Liver (tissue), 8 donors: ENCODE measurements at regions not wholly inside any gene's neighbourhood (a gene's known extent, or its start where the extent isn't known, plus 50 kb on each side); places are given as distances from the start of the nearest gene placed in this dataset.

Experiments used
- DNase-seq: peaks from one replicate; pipeline ENCODE4 v3.0.0-alpha.2; 2017; ENCODE audit warnings: low spot score
- H3K27ac ChIP-seq, 2 donors: one replicate each; pipeline ENCODE4 v1.7.0; 2013; ENCODE audit warnings: inconsistent platforms in 2 of 2, low read length in 2 of 2, control low read depth in 1 of 2, low read depth in 1 of 2, mild to moderate bottlenecking in 1 of 2
- H3K27me3 ChIP-seq, 4 donors: one replicate each; pipeline versions ENCODE4 v1.6.1 to v1.7.0; 2013; ENCODE audit warnings: low read length in 3 of 4, inconsistent platforms in 1 of 4, mild to moderate bottlenecking in 1 of 4, moderate library complexity in 1 of 4; ENCODE audit not compliant: control insufficient read depth in 4 of 4, insufficient read depth in 4 of 4
- H3K36me3 ChIP-seq, 4 donors: one replicate each; pipeline versions ENCODE4 v1.6.1 to v1.7.0; 2013; ENCODE audit warnings: low read length in 3 of 4, mild to moderate bottlenecking in 3 of 4, low read depth in 1 of 4, moderate library complexity in 1 of 4; ENCODE audit not compliant: control insufficient read depth in 4 of 4, insufficient read depth in 3 of 4
- H3K4me1 ChIP-seq, 4 donors: one replicate each; pipeline versions ENCODE4 v1.6.1 to v1.7.0; 2013; ENCODE audit warnings: low read length in 3 of 4, mild to moderate bottlenecking in 3 of 4, moderate library complexity in 1 of 4; ENCODE audit not compliant: control insufficient read depth in 4 of 4, insufficient read depth in 4 of 4
- H3K4me3 ChIP-seq, 3 donors: one replicate each; pipeline versions ENCODE4 v1.6.1 to v1.7.0; 2013; ENCODE audit warnings: low read length in 3 of 3, control low read depth in 1 of 3, low read depth in 1 of 3, mild to moderate bottlenecking in 1 of 3
- H3K9ac ChIP-seq, 2 donors: one replicate each; pipeline ENCODE4 v1.7.0; 2013; ENCODE audit warnings: low read length in 2 of 2, mild to moderate bottlenecking in 2 of 2, moderate library complexity in 2 of 2, control low read depth in 1 of 2, low read depth in 1 of 2
- H3K9me3 ChIP-seq, 4 donors: one replicate each; pipeline versions ENCODE4 v1.6.1 to v1.7.0; 2013; ENCODE audit warnings: low read length in 3 of 4; ENCODE audit not compliant: control insufficient read depth in 4 of 4
- EGR1 ChIP-seq, 2 donors: IDR thresholded peaks; 2 replicates each; pipeline ENCODE4 v1.6.1; 2016 to 2018; ENCODE audit warnings: antibody characterized with exemption in 2 of 2, low read depth in 2 of 2
- FOXA1 ChIP-seq: IDR thresholded peaks from 2 replicates; pipeline ENCODE4 v1.6.1; 2016; ENCODE audit warnings: antibody characterized with exemption
- FOXA2 ChIP-seq: IDR thresholded peaks from 2 replicates; pipeline ENCODE4 v1.6.1; 2016; ENCODE audit warnings: antibody characterized with exemption
- GABPA ChIP-seq, 2 donors: IDR thresholded peaks in 1 of 2; conservative IDR thresholded peaks in 1 of 2; 2 replicates each; pipeline ENCODE4 v1.6.1; 2016; ENCODE audit warnings: antibody characterized with exemption in 2 of 2, mild to moderate bottlenecking in 1 of 2, moderate library complexity in 1 of 2
- JUND ChIP-seq, 2 donors: IDR thresholded peaks; 2 replicates each; pipeline ENCODE4 v1.6.1; 2016; ENCODE audit warnings: antibody characterized with exemption in 2 of 2
- NR2F2 ChIP-seq: IDR thresholded peaks from 2 replicates; pipeline ENCODE4 v1.6.1; 2016; ENCODE audit warnings: antibody characterized with exemption
- RXRA ChIP-seq, 2 donors: IDR thresholded peaks; 2 replicates each; pipeline ENCODE4 v1.6.1; 2017 to 2018; ENCODE audit warnings: antibody characterized with exemption in 2 of 2, mild to moderate bottlenecking in 1 of 2
- SP1 ChIP-seq: IDR thresholded peaks from 2 replicates; pipeline ENCODE4 v1.6.1; 2018; ENCODE audit warnings: antibody characterized with exemption, mild to moderate bottlenecking
- TAF1 ChIP-seq: conservative IDR thresholded peaks from 2 replicates; pipeline ENCODE4 v1.6.1; 2016; ENCODE audit warnings: antibody characterized with exemption, mild to moderate bottlenecking
- YY1 ChIP-seq: IDR thresholded peaks from 2 replicates; pipeline ENCODE4 v1.6.1; 2016; ENCODE audit warnings: antibody characterized with exemption, mild to moderate bottlenecking
- WGBS: extraction: QIAGEN DNeasy Blood & Tissue Kit; methylation state at CpG from one replicate; pipeline ENCODE4 v1.1.7; 2013; 5-methylcytosine and 5-hydroxymethylcytosine counted together
- TF ChIP-seq, protein P1 (sequence below): IDR thresholded peaks from 2 replicates; pipeline ENCODE4 v1.6.1; 2016; ENCODE audit warnings: antibody characterized with exemption
- TF ChIP-seq, protein P2 (sequence below): IDR thresholded peaks from 2 replicates; pipeline ENCODE4 v1.6.1; 2016; ENCODE audit warnings: antibody characterized with exemption, mild to moderate bottlenecking
- TF ChIP-seq, protein P3 (sequence below): fragments of 150-350 bp; IDR thresholded peaks from 2 replicates; pipeline ENCODE4 v1.5.1; 2017; ENCODE audit warnings: improper control_type of control experiment, low read depth, low read length; ENCODE audit not compliant: missing input control
- TF ChIP-seq, protein P4 (sequence below): IDR thresholded peaks from 2 replicates; pipeline ENCODE4 v1.6.1; 2016; ENCODE audit warnings: antibody characterized with exemption
- donor health status: healthy.
- donor health status: healthy.
- donor health status: healthy.
- donor health status: healthy.
- donor health status: healthy.

DNA sequence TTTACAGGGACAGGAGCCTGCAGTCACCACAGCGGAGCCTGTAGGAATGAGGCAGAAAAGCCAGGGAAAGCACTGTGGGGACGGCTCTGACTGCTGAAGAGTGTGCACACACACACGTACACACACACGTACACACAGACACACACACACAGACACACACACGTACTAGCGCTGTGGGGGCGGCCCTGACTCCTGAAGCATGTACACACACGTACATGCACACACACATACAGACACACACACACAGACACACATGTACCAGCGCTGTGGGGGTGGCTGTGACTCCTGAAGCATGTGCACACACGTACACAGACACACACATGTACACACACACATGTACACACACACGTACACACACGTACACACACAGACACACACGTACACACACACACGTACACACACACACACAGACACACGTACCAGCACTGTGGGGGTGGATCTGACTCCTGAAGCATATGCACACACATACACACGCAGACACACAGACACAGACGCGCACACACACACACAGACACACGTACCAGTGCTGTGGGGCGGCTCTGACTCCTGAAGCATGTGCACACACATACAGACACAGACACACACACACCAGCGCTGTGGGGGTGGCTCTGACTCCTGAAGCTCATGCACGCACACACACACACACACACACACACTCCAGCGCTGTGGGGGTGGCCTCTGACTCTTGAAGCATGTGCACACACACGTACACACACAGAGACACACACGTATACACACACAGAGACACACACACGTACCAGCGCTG lies 127.3 kb downstream of the DLL1 start:
- no peaks in the 10 kb centered on the region for H3K36me3 ChIP-seq
- H3K9ac ChIP-seq = no peak overlapping the region
- H3K9me3 ChIP-seq = peaks cover 0 to 5% (median 0%) of the 10 kb centered on the region in 4 donors
- H3K27me3 ChIP-seq = no peaks in the 10 kb centered on the region
- no peak for TF ChIP-seq YY1
- no peak overlapping the region for H3K27ac ChIP-seq
- no peaks in the 10 kb centered on the region for H3K4me1 ChIP-seq
- H3K4me3 ChIP-seq = no peak overlapping the region
- no peak for DNase-seq
- 93% methylated on average over 27 of the region's 27 CpGs for WGBS

DNA sequence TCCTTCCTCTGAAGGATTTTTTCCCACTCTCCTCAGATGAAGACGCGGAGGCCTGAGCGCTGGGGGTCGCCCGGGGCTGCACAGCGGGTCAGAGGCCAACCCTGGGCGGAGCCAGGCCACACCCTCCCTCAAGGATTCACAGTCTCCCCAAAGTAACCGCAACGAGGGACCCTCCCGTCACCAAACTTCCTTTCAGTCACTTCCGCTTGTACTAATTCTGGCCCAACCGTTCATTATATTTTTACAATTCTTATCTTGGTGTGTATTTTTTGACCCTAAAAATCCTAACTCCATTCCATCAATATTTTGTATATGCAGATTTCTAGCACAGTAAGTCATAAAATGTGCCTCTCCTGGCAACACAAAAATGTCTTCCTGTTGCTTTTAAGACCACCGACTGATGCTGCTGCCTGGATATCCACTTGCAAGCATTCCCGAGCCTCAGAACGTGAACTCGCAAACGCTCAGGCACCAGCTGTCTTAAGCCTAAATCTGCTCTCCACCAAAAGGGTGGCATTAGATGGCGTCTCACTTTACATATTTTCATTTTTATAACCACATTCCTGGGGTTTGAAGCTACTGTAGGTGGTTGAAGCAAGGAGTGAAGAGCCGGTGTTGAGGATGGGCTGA lies 128.0 kb downstream of the DLL1 start:
- no peak overlapping the region for H3K4me3 ChIP-seq
- no peaks in the 10 kb centered on the region for H3K9me3 ChIP-seq
- H3K27me3 ChIP-seq = no peaks in the 10 kb centered on the region
- no peak overlapping the region for H3K9ac ChIP-seq
- no peak for TF ChIP-seq GABPA (IDR thresholded peaks at IDR 0.05 in 1 of 2, conservative IDR thresholded peaks at IDR 0.05 in 1 of 2)
- no peak for TF ChIP-seq RXRA (IDR thresholded peaks at IDR 0.05)
- no peak for TF ChIP-seq NR2F2
- TF ChIP-seq, protein P1, sequence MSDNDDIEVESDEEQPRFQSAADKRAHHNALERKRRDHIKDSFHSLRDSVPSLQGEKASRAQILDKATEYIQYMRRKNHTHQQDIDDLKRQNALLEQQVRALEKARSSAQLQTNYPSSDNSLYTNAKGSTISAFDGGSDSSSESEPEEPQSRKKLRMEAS = no peak
- TF ChIP-seq JUND (IDR thresholded peaks at IDR 0.05) = no peak
- TF ChIP-seq, protein P2, sequence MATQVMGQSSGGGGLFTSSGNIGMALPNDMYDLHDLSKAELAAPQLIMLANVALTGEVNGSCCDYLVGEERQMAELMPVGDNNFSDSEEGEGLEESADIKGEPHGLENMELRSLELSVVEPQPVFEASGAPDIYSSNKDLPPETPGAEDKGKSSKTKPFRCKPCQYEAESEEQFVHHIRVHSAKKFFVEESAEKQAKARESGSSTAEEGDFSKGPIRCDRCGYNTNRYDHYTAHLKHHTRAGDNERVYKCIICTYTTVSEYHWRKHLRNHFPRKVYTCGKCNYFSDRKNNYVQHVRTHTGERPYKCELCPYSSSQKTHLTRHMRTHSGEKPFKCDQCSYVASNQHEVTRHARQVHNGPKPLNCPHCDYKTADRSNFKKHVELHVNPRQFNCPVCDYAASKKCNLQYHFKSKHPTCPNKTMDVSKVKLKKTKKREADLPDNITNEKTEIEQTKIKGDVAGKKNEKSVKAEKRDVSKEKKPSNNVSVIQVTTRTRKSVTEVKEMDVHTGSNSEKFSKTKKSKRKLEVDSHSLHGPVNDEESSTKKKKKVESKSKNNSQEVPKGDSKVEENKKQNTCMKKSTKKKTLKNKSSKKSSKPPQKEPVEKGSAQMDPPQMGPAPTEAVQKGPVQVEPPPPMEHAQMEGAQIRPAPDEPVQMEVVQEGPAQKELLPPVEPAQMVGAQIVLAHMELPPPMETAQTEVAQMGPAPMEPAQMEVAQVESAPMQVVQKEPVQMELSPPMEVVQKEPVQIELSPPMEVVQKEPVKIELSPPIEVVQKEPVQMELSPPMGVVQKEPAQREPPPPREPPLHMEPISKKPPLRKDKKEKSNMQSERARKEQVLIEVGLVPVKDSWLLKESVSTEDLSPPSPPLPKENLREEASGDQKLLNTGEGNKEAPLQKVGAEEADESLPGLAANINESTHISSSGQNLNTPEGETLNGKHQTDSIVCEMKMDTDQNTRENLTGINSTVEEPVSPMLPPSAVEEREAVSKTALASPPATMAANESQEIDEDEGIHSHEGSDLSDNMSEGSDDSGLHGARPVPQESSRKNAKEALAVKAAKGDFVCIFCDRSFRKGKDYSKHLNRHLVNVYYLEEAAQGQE = no peak
- TF ChIP-seq, protein P3, sequence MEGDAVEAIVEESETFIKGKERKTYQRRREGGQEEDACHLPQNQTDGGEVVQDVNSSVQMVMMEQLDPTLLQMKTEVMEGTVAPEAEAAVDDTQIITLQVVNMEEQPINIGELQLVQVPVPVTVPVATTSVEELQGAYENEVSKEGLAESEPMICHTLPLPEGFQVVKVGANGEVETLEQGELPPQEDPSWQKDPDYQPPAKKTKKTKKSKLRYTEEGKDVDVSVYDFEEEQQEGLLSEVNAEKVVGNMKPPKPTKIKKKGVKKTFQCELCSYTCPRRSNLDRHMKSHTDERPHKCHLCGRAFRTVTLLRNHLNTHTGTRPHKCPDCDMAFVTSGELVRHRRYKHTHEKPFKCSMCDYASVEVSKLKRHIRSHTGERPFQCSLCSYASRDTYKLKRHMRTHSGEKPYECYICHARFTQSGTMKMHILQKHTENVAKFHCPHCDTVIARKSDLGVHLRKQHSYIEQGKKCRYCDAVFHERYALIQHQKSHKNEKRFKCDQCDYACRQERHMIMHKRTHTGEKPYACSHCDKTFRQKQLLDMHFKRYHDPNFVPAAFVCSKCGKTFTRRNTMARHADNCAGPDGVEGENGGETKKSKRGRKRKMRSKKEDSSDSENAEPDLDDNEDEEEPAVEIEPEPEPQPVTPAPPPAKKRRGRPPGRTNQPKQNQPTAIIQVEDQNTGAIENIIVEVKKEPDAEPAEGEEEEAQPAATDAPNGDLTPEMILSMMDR = no peak
- TF ChIP-seq YY1 = no peak
- no peak for TF ChIP-seq SP1
- no peak for TF ChIP-seq FOXA1
- TF ChIP-seq, protein P4, sequence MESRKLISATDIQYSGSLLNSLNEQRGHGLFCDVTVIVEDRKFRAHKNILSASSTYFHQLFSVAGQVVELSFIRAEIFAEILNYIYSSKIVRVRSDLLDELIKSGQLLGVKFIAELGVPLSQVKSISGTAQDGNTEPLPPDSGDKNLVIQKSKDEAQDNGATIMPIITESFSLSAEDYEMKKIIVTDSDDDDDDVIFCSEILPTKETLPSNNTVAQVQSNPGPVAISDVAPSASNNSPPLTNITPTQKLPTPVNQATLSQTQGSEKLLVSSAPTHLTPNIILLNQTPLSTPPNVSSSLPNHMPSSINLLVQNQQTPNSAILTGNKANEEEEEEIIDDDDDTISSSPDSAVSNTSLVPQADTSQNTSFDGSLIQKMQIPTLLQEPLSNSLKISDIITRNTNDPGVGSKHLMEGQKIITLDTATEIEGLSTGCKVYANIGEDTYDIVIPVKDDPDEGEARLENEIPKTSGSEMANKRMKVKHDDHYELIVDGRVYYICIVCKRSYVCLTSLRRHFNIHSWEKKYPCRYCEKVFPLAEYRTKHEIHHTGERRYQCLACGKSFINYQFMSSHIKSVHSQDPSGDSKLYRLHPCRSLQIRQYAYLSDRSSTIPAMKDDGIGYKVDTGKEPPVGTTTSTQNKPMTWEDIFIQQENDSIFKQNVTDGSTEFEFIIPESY = no peak
- TF ChIP-seq EGR1 (IDR thresholded peaks at IDR 0.05; ENCODE audit: low read depth in 2 of 2) = no peak
- no peak for TF ChIP-seq TAF1
- TF ChIP-seq FOXA2 = no peak
- H3K4me1 ChIP-seq = no peaks in the 10 kb centered on the region
- WGBS = 88% methylated on average over 19 of the region's 19 CpGs
- DNase-seq = no peak
- H3K27ac ChIP-seq = no peak overlapping the region
- H3K36me3 ChIP-seq = no peaks in the 10 kb centered on the region
